Right forelimb (tissue), 1 donor: ENCODE measurements at regions not wholly inside any gene's neighbourhood (a gene's known extent, or its start where the extent isn't known, plus 50 kb on each side); places are given as distances from the start of the nearest gene placed in this dataset.

Experiments used
- DNase-seq: peaks from one replicate; pipeline ENCODE4 v3.0.0-alpha.2; 2018

- no peak for DNase-seq
Observed at GRCh38 chr1:30607723-30608122, 115.7 kb downstream of the MATN1 start.

GRCh38 chr1:30606166-30606565 lies 117.2 kb downstream of the MATN1 start:
- DNase-seq, result no peak

GRCh38 chr1:30605441-30605920 lies 117.9 kb downstream of the MATN1 start:
- no peak for DNase-seq

- DNase-seq, result no peak
Observed at GRCh38 chr1:30604801-30605440, 118.5 kb downstream of the MATN1 start.

- DNase-seq, result no peak
Observed at GRCh38 chr1:30603081-30603858, 120.1 kb downstream of the MATN1 start.

- no peak for DNase-seq
Observed at GRCh38 chr1:30601316-30602085, 121.9 kb downstream of the MATN1 start.

- no peak for DNase-seq
Observed at GRCh38 chr1:30600706-30601105, 122.7 kb downstream of the MATN1 start.

GRCh38 chr1:30600258-30600657 lies 123.1 kb downstream of the MATN1 start:
- no peak for DNase-seq

GRCh38 chr1:30599721-30600120 lies 123.7 kb downstream of the MATN1 start:
- DNase-seq, result no peak

GRCh38 chr1:30598571-30599114 lies 124.7 kb downstream of the MATN1 start:
- DNase-seq, result no peak

- DNase-seq, result no peak
Observed at GRCh38 chr1:30597711-30598110, 125.7 kb downstream of the MATN1 start.

GRCh38 chr1:30596891-30597290 lies 126.5 kb downstream of the MATN1 start:
- DNase-seq, result no peak

GRCh38 chr1:30596470-30596869 lies 126.9 kb downstream of the MATN1 start:
- no peak for DNase-seq

GRCh38 chr1:30589083-30589482 lies 134.3 kb downstream of the MATN1 start:
- no peak for DNase-seq

GRCh38 chr1:30588311-30589073 lies 134.9 kb downstream of the MATN1 start:
- DNase-seq, result no peak

- no peak for DNase-seq
Observed at GRCh38 chr1:30586671-30587070, 136.7 kb downstream of the MATN1 start.

- no peak for DNase-seq
Observed at GRCh38 chr1:30579580-30579979, 143.8 kb downstream of the MATN1 start.

GRCh38 chr1:30575066-30575465 lies 148.3 kb downstream of the MATN1 start:
- DNase-seq, result no peak

GRCh38 chr1:30572192-30572591 lies 151.2 kb downstream of the MATN1 start:
- no peak for DNase-seq

- no peak for DNase-seq
Observed at GRCh38 chr1:30571380-30571779, 152.0 kb downstream of the MATN1 start.

- no peak for DNase-seq
Observed at GRCh38 chr1:30569384-30569783, 154.0 kb downstream of the MATN1 start.

GRCh38 chr1:30562559-30562958 lies 160.8 kb downstream of the MATN1 start:
- no peak for DNase-seq

GRCh38 chr1:30551603-30552002 lies 171.8 kb downstream of the MATN1 start:
- no peak for DNase-seq
